ENCODE measurements at regions not wholly inside any gene's neighbourhood (a gene's known extent, or its start where the extent isn't known, plus 50 kb on each side); places are given as distances from the start of the nearest gene placed in this dataset.

GRCh38 chr6:15870333-15871043 lies 207.7 kb upstream of the DTNBP1 start:
- TF ChIP-seq EZH2 (IDR thresholded peaks at IDR 0.05; ENCODE audit: insufficient read depth, poor library complexity, severe bottlenecking) (no peak), EZH2phosphoT487 (IDR thresholded peaks at IDR 0.05; ENCODE audit: insufficient read depth, low read depth) (no peak)

Measured in GM23248 (cell line).